ENCODE measurements at regions not wholly inside any gene's neighbourhood (a gene's known extent, or its start where the extent isn't known, plus 50 kb on each side); places are given as distances from the start of the nearest gene placed in this dataset.

GRCh38 chr21:32844076-32844475 lies 72.5 kb upstream of the PAXBP1 start:
- Histone ChIP-seq H3K4me3 (ENCODE audit: extremely low read depth in 1 of 4, insufficient read depth in 2 of 4, low read depth in 3 of 4, low read length in 4 of 4) (no peak overlapping the region), H3K18ac (ENCODE audit: extremely low read depth, low read length) (peak overlapping the region; percentile 38; the same call in 1 of the 2 replicates), H3K23ac (ENCODE audit: insufficient read length) (no peak overlapping the region), H3K27ac (ENCODE audit: low read depth, low read length) (no peak overlapping the region), H2BK20ac (ENCODE audit: low read length) (no peak overlapping the region), H2AK5ac (ENCODE audit: low read depth, low read length) (no peak overlapping the region), H2BK15ac (ENCODE audit: low read length) (no peak overlapping the region), H4K5ac (ENCODE audit: insufficient read length, low read depth, low read length) (no peak overlapping the region), H3K56ac (replicated peaks; ENCODE audit: insufficient read length, low read depth, low read length) (no peak overlapping the region), H2BK5ac (ENCODE audit: low read depth, low read length) (no peak overlapping the region), H4K8ac (ENCODE audit: extremely low read depth, insufficient read depth, low read length) (no peak overlapping the region), H4K91ac (replicated peaks; ENCODE audit: insufficient read length, low read length) (no peak overlapping the region), H3K27me3 (replicated peaks in 1 of 4; ENCODE audit: control insufficient read depth in 3 of 4, extremely low read depth in 1 of 4, insufficient read depth in 3 of 4, low read length in 3 of 4) (no peaks in the 10 kb centered on the region), H2BK12ac (ENCODE audit: low read depth, low read length) (no peak overlapping the region), H3K79me1 (ENCODE audit: low read depth, low read length) (no peaks in the 10 kb centered on the region), H3K4me2 (ENCODE audit: insufficient read depth in 1 of 2, low read depth in 2 of 2, low read length in 2 of 2) (no peak overlapping the region), H3K36me3 (ENCODE audit: control insufficient read depth in 2 of 4, insufficient read depth in 4 of 4, low read length in 3 of 4) (no peaks in the 10 kb centered on the region), H3K4me1 (replicated peaks in 1 of 4; ENCODE audit: control insufficient read depth in 3 of 4, insufficient read depth in 4 of 4, low read length in 3 of 4) (peaks cover 0 to 3% (median 0%) of the 10 kb centered on the region in 4 experiments; a peak in 1 of 7 replicates), H3K4ac (replicated peaks; ENCODE audit: insufficient read length, low read depth, low read length) (no peak overlapping the region), H4K20me1 (replicated peaks in 1 of 2; ENCODE audit: control insufficient read depth in 1 of 2, insufficient read depth in 2 of 2, low read length in 2 of 2) (no peaks in the 10 kb centered on the region), H3K9me3 (ENCODE audit: insufficient read depth in 2 of 2, low read depth in 1 of 2, low read length in 1 of 2) (no peaks in the 10 kb centered on the region), H3K9ac (replicated peaks in 1 of 4; ENCODE audit: extremely low read depth in 1 of 4, low read depth in 3 of 4, low read length in 3 of 4) (no peak overlapping the region), H2AFZ (ENCODE audit: low read length) (no peak overlapping the region), H3K14ac (ENCODE audit: insufficient read length) (no peak overlapping the region), H2BK120ac (replicated peaks; ENCODE audit: low read depth, low read length) (no peak overlapping the region), H3K79me2 (ENCODE audit: control insufficient read depth in 1 of 2, insufficient read depth in 2 of 2, low read length in 2 of 2) (no peaks in the 10 kb centered on the region), H3K23me2 (ENCODE audit: low read depth, low read length) (no peaks in the 10 kb centered on the region)
- no peak for TF ChIP-seq SUZ12 (IDR thresholded peaks at IDR 0.05; ENCODE audit: low read length)
- no peak for TF ChIP-seq TAF1 (IDR thresholded peaks at IDR 0.05; ENCODE audit: low read depth, low read length)
- TF ChIP-seq NRF1 (IDR thresholded peaks at IDR 0.05; ENCODE audit: low read depth, low read length), result no peak
- TF ChIP-seq CBX8 (IDR thresholded peaks at IDR 0.05; ENCODE audit: borderline replicate concordance, low read depth, low read length), result no peak
- TF ChIP-seq SP4 (IDR thresholded peaks at IDR 0.05; ENCODE audit: low read length), result no peak
- no peak for TF ChIP-seq SRF (IDR thresholded peaks at IDR 0.05; ENCODE audit: low read depth, low read length)
- no peak for TF ChIP-seq JUN (IDR thresholded peaks at IDR 0.05; ENCODE audit: low read depth, low read length)
- TF ChIP-seq GTF2F1 (IDR thresholded peaks at IDR 0.05; ENCODE audit: borderline replicate concordance, low read depth, low read length), result no peak
- no peak for TF ChIP-seq EP300 (IDR thresholded peaks at IDR 0.05; ENCODE audit: borderline replicate concordance in 1 of 2, low read depth in 2 of 2, low read length in 2 of 2)
- no peak for TF ChIP-seq TCF12 (IDR thresholded peaks at IDR 0.05; ENCODE audit: low read depth, low read length)
- no peak for TF ChIP-seq SIN3A (conservative IDR thresholded peaks at IDR 0.05 in 1 of 2, IDR thresholded peaks at IDR 0.05 in 1 of 2; ENCODE audit: low read depth in 1 of 2, low read length in 2 of 2)
- TF ChIP-seq ATF2 (IDR thresholded peaks at IDR 0.05; ENCODE audit: low read length), result no peak
- 86% methylated on average over 1 of the region's 1 CpG; no CpG with 5 or more reads in 1 of the 2 experiments for WGBS, 2 experiments (ENCODE audit: extremely low coverage in 1 of 2, insufficient coverage in 1 of 2, insufficient read length in 1 of 2, insufficient replicate concordance in 2 of 2, low coverage in 1 of 2, low lambda C conversion rate in 2 of 2, missing lambda C conversion rate in 1 of 2)
- FAIRE-seq, result no peak
- CTCF ChIA-PET (ENCODE audit: partially characterized antibody), result interaction anchor here (0.8 to 2.6 kb wide), 13 partner anchors 8 to 345 kb away, joined by 3 to 8 read pairs (median 3); no protein-coding TSS in a partner anchor
- no peak for DNase-seq (ENCODE audit: low read depth in 1 of 2, low spot score in 2 of 2)
- POLR2A ChIA-PET (ENCODE audit: partially characterized antibody), result no interaction called here
